Gastroesophageal sphincter (tissue), 3 donors: ENCODE measurements at regions not wholly inside any gene's neighbourhood (a gene's known extent, or its start where the extent isn't known, plus 50 kb on each side); places are given as distances from the start of the nearest gene placed in this dataset.

Experiments used
- POLR2A ChIP-seq, 2 donors: fragments of 450-650 bp; IDR thresholded peaks; one replicate each; pipeline ENCODE4 v1.6.1; 2017; ENCODE audit warnings: antibody characterized with exemption in 2 of 2, mild to moderate bottlenecking in 2 of 2, moderate library complexity in 1 of 2
- TF ChIP-seq, protein P1 (sequence below), 4 experiments: fragments of 200-600 bp in 2 of 4; fragments of 450-650 bp in 2 of 4; sonication (generic) in 1 of 4; IDR thresholded peaks; one replicate each; pipeline ENCODE4 v1.5.1; 2017 to 2019; ENCODE audit warnings: antibody characterized with exemption in 4 of 4, mild to moderate bottlenecking in 2 of 4, moderate library complexity in 2 of 4

DNA sequence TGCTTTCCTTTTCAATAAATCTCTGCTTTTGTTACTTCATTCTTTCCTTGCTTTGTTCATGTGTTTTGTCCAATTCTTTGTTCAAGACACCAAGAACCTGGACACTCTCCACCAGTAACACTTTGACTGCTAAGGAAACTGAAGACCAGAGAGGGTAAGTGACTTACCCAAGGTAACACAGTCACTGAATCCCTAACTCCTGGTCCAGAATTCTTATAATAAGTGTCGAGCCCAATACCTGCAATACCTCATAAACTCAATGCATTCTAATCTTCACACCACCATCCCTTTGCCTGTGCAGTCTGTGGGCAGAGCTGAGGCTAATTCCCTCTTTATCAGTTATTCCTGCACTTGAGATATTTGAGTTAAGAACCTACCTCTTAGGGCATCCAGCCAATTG, 237.8 kb downstream of the UACA start:
- TF ChIP-seq, protein P1, sequence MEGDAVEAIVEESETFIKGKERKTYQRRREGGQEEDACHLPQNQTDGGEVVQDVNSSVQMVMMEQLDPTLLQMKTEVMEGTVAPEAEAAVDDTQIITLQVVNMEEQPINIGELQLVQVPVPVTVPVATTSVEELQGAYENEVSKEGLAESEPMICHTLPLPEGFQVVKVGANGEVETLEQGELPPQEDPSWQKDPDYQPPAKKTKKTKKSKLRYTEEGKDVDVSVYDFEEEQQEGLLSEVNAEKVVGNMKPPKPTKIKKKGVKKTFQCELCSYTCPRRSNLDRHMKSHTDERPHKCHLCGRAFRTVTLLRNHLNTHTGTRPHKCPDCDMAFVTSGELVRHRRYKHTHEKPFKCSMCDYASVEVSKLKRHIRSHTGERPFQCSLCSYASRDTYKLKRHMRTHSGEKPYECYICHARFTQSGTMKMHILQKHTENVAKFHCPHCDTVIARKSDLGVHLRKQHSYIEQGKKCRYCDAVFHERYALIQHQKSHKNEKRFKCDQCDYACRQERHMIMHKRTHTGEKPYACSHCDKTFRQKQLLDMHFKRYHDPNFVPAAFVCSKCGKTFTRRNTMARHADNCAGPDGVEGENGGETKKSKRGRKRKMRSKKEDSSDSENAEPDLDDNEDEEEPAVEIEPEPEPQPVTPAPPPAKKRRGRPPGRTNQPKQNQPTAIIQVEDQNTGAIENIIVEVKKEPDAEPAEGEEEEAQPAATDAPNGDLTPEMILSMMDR (IDR thresholded peaks at IDR 0.05) = no peak
- no peak for TF ChIP-seq POLR2A (IDR thresholded peaks at IDR 0.05)
